Right hindlimb (tissue), 1 donor: ENCODE measurements at regions not wholly inside any gene's neighbourhood (a gene's known extent, or its start where the extent isn't known, plus 50 kb on each side); places are given as distances from the start of the nearest gene placed in this dataset.

ENCODE experiments used
- DNase-seq: peaks from one replicate; pipeline ENCODE4 v3.0.0-alpha.2; 2018

DNA sequence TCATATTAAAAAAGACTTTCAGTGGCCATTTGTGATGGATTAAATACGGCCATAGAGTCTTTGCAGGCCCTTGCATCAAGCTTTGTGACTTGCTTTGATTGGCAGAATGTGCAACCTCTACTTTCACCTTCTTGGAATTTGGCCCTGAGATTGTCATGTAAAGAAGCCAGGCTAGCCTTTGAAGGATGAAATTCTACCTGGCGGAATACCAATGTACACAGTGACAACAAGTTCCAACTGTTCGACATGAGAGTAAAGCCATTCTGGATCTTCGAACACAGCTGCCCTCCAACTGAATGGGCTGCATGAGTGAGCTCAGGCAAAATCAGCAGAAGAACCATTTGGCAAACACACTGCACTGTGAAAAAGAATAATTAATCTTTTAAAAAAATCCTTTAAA, 321.3 kb downstream of the PHF14 start:
- no peak for DNase-seq

DNA sequence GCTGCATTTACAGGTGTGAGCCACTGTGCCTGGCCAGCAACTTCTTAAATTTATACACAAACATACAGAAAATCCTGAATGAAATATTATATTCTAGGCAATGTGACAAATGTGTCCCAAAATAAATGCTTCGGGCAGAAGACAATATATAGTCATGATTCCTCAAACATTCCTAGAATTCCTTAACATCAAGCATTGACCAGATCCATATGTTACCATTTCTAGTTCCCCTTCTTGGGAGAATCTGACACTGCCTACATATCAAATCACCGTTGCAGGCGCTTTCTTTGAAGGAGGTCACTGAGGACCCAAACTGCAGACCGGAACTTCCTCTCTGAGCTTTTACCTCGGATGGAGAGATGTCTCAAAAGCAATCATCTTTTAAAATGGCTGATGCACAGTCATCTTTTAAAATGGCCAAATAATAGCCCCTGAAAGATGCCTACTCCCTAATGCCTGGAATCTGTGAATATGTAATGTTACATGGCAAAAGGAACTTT, 323.5 kb downstream of the PHF14 start:
- DNase-seq = no peak

DNA sequence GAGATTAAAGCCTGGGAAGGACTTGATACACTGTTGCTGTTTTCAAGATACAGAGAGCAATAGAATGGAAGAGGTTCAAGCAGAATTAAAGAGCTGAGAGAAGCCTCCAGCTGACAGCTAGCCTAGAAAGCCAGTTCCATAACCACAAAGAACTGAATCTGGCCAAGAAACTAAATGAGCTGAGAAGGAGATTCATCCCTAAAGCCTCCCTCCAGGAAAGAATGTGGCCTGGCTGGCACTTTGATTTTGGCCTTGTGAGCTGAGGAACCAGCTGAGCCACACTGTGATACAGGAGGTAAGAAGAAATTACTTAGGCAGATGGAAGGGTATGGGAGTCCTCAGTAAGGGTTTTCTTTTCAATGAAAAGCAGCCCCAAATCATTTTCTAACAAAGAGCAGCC, 324.1 kb downstream of the PHF14 start:
- DNase-seq = no peak

DNA sequence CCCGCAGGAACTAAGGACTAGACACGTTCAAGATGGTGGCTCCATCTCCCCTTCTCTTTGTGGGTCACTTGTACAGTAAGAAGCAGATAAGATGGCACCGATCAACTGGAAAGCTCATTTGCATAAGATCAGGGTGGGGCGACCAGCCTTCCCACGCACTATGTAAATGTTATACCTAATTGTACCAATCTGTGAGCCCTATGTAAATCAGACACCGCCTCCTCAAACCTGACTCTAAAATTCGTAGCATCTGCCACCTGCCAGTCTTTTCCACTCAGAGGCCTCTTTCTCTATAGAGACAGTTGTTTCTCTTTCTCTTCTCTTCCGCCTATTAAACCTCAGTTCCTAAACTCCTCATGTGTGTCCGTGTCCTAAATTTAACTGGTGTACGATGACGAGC, 324.5 kb downstream of the PHF14 start:
- no peak for DNase-seq

DNA sequence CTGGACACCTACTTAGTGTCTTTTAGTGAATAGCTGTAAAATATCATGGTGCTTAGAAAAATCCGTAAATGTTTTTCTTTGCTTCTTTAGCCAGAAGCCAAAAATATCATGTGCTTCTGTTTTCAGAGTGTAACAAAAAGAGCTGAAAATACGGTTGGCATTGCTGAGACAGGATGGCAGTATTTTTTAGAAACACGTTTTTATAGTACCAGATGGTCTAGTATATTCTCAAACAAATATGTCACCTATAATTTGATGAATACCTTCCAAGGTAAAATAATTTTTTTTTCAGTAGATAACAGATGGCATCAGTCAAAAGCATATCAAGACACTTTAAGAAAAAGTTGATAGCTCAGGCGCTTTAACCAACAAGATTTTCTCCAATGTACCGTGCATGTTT, 326.6 kb downstream of the PHF14 start:
- no peak for DNase-seq

DNA sequence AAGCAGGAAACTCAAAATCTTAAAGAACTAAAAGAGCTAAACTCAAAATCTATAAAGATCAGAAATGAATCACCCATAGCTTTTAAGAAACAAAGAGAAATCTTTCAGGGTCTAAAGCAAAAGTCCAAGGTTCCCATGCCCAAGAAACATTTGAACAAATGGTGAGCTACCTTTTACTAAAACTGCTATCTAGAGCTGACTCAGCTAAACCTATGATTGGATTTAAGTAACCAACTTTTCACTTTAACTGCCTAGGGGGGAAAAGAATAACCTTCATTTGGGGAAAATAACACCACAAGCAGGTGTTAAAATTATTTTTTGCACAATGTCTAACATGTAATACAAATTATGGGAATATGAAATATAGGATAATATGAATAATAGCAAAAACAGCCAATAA, 328.4 kb downstream of the PHF14 start:
- DNase-seq = no peak

DNA sequence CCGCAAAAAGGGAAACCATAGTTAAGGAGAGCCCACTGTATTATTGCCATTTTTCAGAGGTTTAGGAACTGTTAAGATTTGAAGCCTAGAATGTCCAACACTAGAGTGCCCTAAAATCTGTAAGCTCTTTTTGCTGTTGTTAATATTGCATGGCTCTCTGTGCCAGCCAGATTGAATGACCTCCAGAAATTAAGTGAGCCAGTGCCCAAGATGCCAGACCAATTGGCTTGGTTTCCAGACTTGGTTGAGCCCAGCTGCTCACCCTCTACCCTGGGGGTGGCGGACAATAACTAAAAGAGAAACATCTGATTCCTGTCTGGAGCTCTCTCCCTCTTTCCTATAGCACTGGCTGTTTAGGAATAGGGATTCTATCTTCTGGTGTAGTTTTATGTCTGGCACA, 340.1 kb downstream of the PHF14 start:
- DNase-seq = no peak

DNA sequence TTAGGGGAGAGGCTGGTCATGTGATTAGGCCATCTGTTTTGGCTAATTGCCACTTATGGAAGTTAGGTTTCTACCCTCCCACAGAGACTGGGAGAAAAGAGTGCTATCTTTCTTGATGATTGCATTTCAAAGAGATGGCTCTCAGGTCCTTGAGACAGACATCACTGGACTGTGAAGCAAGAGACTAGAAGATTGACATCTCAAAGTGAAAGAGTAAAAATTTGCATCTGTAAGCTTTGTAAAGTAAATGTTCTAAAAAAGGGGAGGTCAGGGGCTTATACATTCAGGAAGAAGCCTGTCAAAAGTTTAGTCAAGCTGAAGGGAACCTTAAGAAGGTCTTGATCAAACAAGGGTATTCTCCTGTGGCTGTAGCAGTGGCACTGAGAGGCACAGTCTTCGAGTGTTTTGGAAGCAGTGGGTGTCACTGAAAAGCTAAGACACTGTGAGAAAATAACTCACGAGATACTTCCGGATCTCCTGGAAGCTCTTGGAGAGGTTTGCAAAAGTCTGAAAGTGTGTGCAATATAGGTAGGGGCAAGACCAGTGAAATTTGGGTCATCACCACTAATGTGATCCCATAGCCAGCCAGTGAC, 342.1 kb downstream of the PHF14 start:
- DNase-seq = no peak

DNA sequence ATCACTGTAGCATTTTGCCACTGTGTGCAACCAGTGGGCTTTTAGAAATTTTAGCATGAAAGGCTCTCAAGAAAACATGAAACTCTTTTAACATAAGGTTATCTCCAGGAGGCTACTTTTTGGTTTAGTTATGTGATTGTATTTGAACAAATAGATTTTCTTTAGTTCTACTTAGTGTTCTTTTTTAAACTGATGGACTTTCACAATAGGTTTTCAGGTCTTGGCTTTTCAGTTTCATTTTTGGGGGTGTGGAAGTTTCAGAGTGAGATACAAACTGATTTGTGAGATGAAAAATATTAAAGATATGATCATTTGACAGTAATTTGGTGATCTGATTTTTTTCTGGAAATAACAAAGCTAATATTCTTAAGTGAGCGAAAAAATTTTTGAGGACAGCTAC, 344.1 kb downstream of the PHF14 start:
- DNase-seq = no peak

DNA sequence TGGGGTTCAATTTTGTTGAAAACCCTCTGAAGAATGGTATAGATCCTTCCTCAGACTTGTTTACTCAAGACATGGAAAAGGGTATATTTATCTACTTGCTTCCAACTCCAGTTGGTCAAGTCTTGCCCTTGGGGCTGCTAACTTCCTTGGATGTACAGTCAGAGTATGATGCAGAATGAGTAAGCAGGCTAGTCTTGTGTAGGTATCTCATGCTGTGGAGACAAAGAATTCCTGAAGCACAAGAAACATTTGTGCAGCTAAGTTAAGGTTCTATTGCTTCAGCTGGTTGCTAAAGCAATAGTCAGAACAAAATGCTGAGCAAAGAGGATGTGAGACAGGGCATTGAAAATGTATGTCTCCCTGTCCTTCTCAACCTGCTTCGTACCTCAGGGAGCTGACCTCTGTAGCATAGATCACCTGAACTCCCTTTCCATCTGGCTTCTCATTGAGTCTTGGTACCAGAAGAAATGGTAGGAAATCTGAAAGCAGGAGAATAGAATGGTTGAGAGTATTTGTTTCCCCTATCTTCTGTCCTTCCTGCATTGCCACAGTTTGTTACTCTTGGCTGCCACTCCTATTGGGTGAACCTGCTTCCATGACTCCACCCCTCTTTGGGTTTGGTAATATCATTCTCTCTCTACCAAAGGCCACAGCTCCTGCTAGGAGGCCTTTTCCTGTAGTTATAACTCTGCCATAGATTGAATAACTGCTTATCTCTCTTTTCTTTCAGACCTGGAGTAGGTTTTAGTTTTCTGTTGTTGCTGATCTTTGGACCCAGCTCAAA, 346.0 kb downstream of the PHF14 start:
- DNase-seq = no peak
